Stimulated activated naive CD4-positive, alpha-beta T cell (primary cell): ENCODE measurements at regions not wholly inside any gene's neighbourhood (a gene's known extent, or its start where the extent isn't known, plus 50 kb on each side); places are given as distances from the start of the nearest gene placed in this dataset.

ENCODE experiments used
- DNase-seq, 6 experiments: peaks; one replicate each; lab custom pipeline; 2025; lab: John Stamatoyannopoulos, UW

DNA sequence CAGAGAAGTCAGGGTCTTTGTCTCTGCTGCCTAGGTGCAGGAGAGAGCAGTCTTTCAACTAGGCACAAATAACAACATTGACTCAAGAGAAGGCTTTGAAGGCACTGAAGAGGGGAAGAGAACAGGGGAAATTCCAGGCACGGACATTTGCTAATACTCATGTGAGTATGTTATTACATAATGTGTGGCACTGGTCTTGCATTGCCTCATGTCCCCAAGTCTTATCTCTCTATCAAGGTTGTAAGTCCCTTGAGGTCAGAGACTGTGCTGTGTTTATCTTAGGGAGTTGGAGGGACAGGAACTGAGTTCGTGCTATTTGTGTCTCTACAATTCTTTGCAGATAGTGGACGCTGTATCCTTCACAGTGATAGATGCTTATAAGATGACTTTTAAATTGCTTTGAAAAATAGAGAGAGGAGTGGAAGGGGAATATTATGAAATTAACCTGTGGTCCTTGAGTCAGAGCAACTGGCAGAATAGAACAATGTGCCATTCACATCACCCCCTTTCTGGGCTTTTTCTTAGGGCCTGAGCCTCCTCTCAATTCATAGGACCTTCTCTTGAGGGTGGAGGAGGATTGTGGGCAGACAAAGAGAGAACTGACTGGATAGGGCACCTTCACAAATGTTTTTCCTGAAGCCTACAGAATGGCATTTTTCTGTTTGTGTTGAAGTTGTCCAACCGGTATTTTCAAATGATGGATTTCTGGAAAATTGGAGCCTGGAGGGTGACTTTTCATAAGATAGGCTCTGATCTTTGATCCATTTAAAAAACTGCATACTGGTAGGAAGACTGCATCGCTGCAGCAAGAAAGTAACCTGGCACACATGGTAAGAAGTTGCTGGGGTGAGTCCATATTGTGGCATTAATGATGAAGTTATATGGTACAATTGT, 96.6 kb upstream of the CXCR4 start:
- no peak for DNase-seq

- no peak for DNase-seq
These were observed 95.9 kb upstream of the CXCR4 start for GRCh38 chr2:136213836-136214235.

GRCh38 chr2:136212426-136213378, 94.8 kb upstream of the CXCR4 start:
- peak in 3 of 6 experiments; percentile 18 to 51 (median 31) for DNase-seq

DNA sequence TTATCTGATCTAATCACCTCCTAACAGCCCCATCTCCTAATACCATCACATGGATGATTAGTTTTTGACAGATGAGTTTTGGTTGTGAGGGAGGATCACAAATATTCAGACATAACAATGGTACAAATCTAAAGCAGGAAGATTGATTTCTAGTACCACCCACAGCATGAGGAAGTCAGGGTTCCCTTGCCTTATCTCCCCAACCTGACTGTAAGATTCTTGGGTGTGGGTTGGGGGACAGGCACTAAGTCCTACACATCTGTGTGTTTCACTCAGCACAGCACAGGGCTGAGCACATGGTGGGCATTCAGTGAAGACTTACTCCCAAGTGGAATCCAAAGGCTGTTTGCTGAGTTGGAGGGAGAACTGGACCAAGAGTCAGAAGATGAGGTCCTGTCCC, 93.8 kb upstream of the CXCR4 start:
- DNase-seq = no peak

DNA sequence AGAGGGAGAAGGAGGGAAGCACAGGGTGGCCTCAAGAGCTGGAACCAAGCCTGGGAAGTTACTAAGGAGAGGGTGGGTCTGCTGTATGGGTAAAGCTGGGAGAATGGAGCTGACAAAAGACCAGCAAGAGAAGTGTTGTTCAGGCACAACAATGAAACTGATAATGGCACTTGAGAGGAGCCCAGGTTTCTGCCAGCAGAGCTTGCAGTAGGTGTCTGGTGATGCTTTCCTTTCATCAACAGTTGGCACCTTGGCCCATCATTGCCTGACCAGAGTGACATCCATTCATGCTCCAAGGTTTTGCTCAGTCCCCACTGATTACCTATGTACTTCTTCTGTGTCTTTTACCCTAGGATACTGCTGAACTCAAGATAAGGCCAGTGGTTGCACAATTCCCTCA, 92.9 kb upstream of the CXCR4 start:
- no peak for DNase-seq

DNA sequence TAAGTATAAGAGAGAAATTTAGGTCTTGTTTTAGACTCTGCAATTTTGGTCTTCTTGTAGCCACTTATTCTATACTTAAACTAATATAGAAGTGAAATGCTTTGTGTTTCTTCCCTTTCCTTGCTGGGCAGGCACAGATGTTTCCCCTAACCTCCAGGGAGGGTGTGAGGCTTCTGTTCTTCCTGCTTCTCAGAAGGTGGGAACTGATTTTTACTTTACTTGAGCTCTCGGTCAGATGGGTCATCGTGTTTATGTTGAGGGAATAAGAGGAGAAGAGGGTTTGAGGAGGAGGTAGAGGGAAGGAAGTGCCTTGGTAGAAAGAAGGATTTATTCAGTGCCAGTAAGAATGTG, 92.5 kb upstream of the CXCR4 start:
- no peak for DNase-seq

GRCh38 chr2:136209561-136210454, 91.9 kb upstream of the CXCR4 start:
- no peak for DNase-seq

DNA sequence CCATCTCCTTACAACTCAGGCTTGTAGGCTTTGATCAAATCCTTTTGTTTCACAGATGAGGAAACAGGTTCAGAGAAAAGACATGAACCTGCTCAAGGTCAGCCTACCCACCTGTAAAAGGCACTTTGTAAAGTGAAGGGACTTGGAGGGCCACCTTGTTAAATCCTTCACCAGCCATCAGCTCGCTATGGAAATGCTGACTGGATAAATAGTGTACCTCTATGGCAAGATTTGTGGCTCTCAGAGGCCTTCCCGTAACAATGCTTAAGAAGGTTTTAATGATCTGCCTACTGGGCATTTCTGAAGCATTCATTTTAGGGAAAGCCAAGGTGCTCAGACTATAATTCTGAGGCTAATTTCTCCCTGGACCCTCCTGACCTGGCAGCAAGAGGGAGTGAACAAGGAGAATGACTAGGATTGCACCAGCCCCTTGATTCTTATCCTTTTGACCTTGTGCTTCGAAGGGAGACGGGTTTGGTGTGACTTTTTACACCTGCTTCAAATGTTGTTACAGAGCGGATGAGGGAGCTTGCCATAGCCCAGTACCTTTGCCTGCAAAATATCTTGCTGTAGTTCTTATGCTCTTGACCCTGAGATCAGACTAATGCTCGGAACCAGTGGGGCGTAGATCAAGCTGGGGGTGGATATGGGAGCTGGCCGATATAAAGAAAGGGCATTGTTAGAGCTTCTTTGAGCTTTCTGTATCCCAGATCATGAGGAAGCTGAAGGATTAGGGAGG, 90.9 kb upstream of the CXCR4 start:
- no peak for DNase-seq

- DNase-seq = no peak
These were observed 89.7 kb upstream of the CXCR4 start for GRCh38 chr2:136207665-136208064.

- DNase-seq = no peak
These were observed 89.2 kb upstream of the CXCR4 start for GRCh38 chr2:136207030-136207623.

GRCh38 chr2:136206613-136207012, 88.7 kb upstream of the CXCR4 start:
- no peak for DNase-seq

GRCh38 chr2:136205615-136206014, 87.7 kb upstream of the CXCR4 start:
- DNase-seq = no peak

- no peak for DNase-seq
These were observed 87.0 kb upstream of the CXCR4 start for GRCh38 chr2:136204971-136205370.

GRCh38 chr2:136195226-136195625, 77.3 kb upstream of the CXCR4 start:
- DNase-seq = no peak

DNA sequence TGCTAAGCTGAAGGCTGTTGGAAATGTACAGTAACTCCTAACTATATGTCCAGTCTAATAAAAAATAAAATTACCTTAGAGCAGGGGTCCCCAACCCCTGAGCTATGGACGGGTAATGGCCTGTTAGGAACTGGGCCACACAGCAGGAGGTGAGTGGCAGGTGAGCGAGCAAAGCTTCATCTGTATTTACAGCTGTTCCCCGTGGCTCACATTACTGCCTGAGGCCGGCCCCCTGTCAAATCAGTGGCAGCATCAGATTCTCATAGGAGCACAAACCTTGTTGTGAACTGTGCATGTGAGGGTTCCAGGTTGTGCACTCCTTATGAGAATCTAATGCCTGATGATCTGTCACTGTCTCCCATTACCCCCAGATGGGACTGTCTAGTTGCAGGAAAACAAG, 73.1 kb upstream of the CXCR4 start:
- DNase-seq = no peak

DNA sequence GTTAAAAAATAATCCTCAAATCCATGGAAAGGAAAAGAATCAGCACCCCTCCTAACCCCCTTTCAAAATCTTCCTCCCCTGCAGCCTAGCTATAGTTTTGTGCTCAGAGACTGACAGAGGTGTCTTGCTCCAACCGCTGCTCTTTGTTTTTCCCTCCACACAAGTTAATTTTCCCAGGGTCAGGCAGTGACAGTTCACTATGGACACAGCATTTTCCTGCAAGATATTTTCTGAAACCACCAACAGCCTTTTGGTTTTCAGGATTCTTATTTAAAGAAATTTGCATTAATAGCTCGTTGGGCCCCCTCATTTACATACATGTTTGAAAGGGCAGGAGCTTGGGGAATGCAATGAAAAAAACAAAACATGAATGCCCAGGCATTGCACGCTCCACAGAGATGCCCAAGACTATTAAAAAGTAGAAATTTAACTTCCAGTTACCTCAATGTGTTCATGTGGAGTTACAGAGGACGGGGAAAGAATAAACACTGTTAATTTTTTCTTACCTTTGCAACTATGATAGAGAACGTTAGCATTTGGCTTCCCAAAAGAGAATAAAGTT, 71.4 kb upstream of the CXCR4 start:
- no peak for DNase-seq

- no peak for DNase-seq
These were observed 70.1 kb upstream of the CXCR4 start for GRCh38 chr2:136188086-136188485.

GRCh38 chr2:136185981-136186776, 68.2 kb upstream of the CXCR4 start:
- DNase-seq = no peak

DNA sequence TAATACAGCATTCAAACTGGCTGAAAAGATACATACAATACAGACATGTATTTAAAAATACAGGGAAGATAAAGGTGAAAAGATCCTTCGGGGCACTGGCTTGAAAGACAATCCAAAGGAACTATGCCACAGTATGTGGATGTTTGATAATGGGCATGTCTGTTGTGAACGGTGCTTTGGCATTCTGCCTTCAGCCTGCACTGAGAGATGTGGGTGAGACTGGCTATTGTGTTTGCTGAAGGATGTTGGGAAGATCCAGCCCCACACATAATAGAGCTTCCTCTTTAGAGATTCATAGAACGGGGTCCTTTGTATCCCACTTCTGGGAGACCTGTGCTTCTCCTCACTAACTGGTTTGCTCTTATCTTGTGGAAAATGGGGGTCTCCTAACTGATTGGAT, 65.1 kb upstream of the CXCR4 start:
- no peak for DNase-seq

GRCh38 chr2:136182315-136182714, 64.4 kb upstream of the CXCR4 start:
- DNase-seq = no peak
